ENCODE measurements at regions not wholly inside any gene's neighbourhood (a gene's known extent, or its start where the extent isn't known, plus 50 kb on each side); places are given as distances from the start of the nearest gene placed in this dataset.

DNA sequence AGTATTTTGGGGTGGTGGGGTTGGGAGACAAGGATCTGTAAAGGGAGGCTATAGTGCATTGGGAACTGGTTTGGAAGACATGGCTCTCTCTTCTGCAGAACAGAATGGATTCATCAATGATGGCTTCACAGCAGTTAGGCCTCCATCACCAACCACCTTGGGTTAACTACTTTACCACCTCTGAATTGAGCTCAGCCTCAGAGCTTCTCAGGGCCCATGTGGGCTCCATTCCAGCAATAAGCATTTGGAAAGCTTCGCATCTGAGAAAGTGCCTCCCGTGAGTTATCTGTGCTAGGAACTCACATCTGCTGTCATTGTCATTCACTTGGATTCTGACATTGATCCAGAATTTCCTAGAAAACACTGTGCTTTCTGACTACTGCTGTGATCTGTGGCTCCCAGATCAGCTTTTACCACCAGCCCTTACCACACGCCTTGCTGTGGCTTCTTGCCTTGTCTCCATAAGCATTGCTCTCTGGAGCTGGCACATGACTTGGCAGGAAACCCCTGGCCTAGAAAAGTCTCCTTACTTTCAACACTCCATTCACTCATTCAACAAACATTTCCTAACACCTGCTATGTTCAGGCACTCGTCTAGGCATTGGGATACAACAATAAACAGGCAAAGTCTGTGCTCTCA, 70.7 kb upstream of the ADO start:
- TF ChIP-seq, protein P1, sequence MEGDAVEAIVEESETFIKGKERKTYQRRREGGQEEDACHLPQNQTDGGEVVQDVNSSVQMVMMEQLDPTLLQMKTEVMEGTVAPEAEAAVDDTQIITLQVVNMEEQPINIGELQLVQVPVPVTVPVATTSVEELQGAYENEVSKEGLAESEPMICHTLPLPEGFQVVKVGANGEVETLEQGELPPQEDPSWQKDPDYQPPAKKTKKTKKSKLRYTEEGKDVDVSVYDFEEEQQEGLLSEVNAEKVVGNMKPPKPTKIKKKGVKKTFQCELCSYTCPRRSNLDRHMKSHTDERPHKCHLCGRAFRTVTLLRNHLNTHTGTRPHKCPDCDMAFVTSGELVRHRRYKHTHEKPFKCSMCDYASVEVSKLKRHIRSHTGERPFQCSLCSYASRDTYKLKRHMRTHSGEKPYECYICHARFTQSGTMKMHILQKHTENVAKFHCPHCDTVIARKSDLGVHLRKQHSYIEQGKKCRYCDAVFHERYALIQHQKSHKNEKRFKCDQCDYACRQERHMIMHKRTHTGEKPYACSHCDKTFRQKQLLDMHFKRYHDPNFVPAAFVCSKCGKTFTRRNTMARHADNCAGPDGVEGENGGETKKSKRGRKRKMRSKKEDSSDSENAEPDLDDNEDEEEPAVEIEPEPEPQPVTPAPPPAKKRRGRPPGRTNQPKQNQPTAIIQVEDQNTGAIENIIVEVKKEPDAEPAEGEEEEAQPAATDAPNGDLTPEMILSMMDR (IDR thresholded peaks at IDR 0.05), result no peak
- TF ChIP-seq POLR2A (IDR thresholded peaks at IDR 0.05), result no peak

Measured in body of pancreas (tissue), 4 donors.